OCI-LY1 (cell line): ENCODE measurements at regions not wholly inside any gene's neighbourhood (a gene's known extent, or its start where the extent isn't known, plus 50 kb on each side); places are given as distances from the start of the nearest gene placed in this dataset.

ENCODE experiments used
- H2AFZ ChIP-seq: fragments of 200-600 bp; sonication (generic), shearing (Covaris generic); 2 replicates; pipeline ENCODE4 v1.6.0; 2014; ENCODE audit warnings: antibody characterized with exemption, mild to moderate bottlenecking, low read length
- H3F3A ChIP-seq: fragments of 200-600 bp; sonication (generic), shearing (Covaris generic); 2 replicates; pipeline ENCODE4 v1.6.0; 2014; ENCODE audit warnings: mild to moderate bottlenecking, antibody characterized with exemption, low read length, moderate library complexity; ENCODE audit not compliant: insufficient read depth
- H3K27ac ChIP-seq: fragments of 200-600 bp; sonication (generic); 2 replicates; pipeline ENCODE4 v1.5.1; 2014; ENCODE audit warnings: low read length, mixed run types, mild to moderate bottlenecking, low read depth; ENCODE audit not compliant: poor library complexity, severe bottlenecking
- H3K27me3 ChIP-seq: fragments of 200-600 bp; sonication (generic); 2 replicates; pipeline ENCODE4 v1.6.0; 2014; ENCODE audit warnings: antibody characterized with exemption, mild to moderate bottlenecking, low read length, moderate library complexity; ENCODE audit not compliant: insufficient read depth
- H3K36me3 ChIP-seq: fragments of 200-600 bp; sonication (generic); 2 replicates; pipeline ENCODE4 v1.6.1; 2014; ENCODE audit warnings: mild to moderate bottlenecking, antibody characterized with exemption, low read length, moderate library complexity, mixed read lengths; ENCODE audit not compliant: insufficient read depth
- H3K4me1 ChIP-seq: fragments of 200-600 bp; sonication (generic); 2 replicates; pipeline ENCODE4 v1.5.1; 2014; ENCODE audit warnings: mild to moderate bottlenecking, low read length, moderate library complexity; ENCODE audit not compliant: insufficient read depth, severe bottlenecking
- H3K4me2 ChIP-seq: fragments of 200-600 bp; sonication (generic), shearing (Covaris generic); 2 replicates; pipeline ENCODE4 v1.6.1; 2014; ENCODE audit warnings: low read length
- H3K4me3 ChIP-seq: fragments of 200-600 bp; sonication (generic); 2 replicates; pipeline ENCODE4 v1.5.1; 2014; ENCODE audit warnings: low read length, low read depth, mild to moderate bottlenecking, mixed read lengths; ENCODE audit not compliant: poor library complexity, severe bottlenecking
- H3K79me2 ChIP-seq: fragments of 200-600 bp; shearing (Covaris generic); 2 replicates; pipeline ENCODE4 v1.6.1; 2016; ENCODE audit warnings: mixed run types, low read length, mixed read lengths; ENCODE audit not compliant: insufficient read depth
- H3K9ac ChIP-seq: fragments of 200-600 bp; sonication (generic), shearing (Covaris generic); 2 replicates; pipeline ENCODE4 v1.6.1; 2014; ENCODE audit warnings: mild to moderate bottlenecking, low read length, mixed read lengths
- H3K9me2 ChIP-seq: fragments of 200-600 bp; sonication (generic), shearing (Covaris generic); 2 replicates; pipeline ENCODE4 v1.6.1; 2014; ENCODE audit warnings: low read depth, mild to moderate bottlenecking, low read length, mixed read lengths
- H3K9me3 ChIP-seq: fragments of 200-600 bp; shearing (Covaris generic); 2 replicates; pipeline ENCODE4 v1.6.1; 2014; ENCODE audit warnings: low read length, mixed read lengths
- H4K20me1 ChIP-seq: fragments of 200-600 bp; sonication (generic), shearing (Covaris generic); 2 replicates; pipeline ENCODE4 v1.6.0; 2016; ENCODE audit warnings: mild to moderate bottlenecking, low read length; ENCODE audit not compliant: insufficient read depth
- CTCF ChIP-seq: fragments of 200-600 bp; sonication (generic), shearing (Covaris generic); IDR thresholded peaks from 2 replicates; pipeline ENCODE4 v1.5.1; 2017; ENCODE audit warnings: mild to moderate bottlenecking, antibody characterized with exemption, low read length, moderate library complexity, mixed read lengths
- EZH2 ChIP-seq: fragments of 200-600 bp; sonication (generic), shearing (Covaris generic); IDR thresholded peaks from 2 replicates; pipeline ENCODE4 v1.8.0; 2017; ENCODE audit warnings: borderline replicate concordance, mixed run types, mild to moderate bottlenecking, antibody characterized with exemption, low read length, moderate library complexity, mixed read lengths

DNA sequence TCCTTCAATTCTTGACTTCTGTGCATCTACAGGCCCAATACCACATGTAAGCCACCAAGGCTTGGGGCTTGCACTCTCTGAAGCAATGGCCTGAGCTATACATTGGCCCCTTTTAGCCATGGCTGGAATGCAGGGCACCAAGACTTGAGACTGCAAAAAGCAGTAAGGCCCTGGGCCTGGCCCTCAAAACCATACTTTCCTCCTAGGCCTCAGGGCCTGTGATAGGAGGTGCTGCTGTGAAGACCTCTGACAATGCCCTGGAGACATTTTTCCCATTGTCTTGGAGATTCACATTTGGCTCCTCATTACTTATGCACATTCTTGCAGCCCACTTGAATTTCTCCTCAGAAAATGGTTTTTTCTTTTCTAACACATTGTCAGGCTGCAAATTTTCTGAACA is 68.5 kb upstream of the FSTL5 start:
- no peaks in the 10 kb centered on the region for H3K4me1 ChIP-seq
- no peak overlapping the region for H3K27ac ChIP-seq
- H3F3A ChIP-seq: no peaks in the 10 kb centered on the region
- H3K4me2 ChIP-seq: no peak overlapping the region
- no peaks in the 10 kb centered on the region for H3K27me3 ChIP-seq
- no peaks in the 10 kb centered on the region for H3K9me2 ChIP-seq
- no peak overlapping the region for H3K4me3 ChIP-seq
- H3K79me2 ChIP-seq: no peaks in the 10 kb centered on the region
- H3K36me3 ChIP-seq: no peaks in the 10 kb centered on the region
- TF ChIP-seq EZH2: no peak
- no peak overlapping the region for H2AFZ ChIP-seq
- no peaks in the 10 kb centered on the region for H4K20me1 ChIP-seq
- H3K9me3 ChIP-seq: no peaks in the 10 kb centered on the region
- H3K9ac ChIP-seq: no peak overlapping the region

DNA sequence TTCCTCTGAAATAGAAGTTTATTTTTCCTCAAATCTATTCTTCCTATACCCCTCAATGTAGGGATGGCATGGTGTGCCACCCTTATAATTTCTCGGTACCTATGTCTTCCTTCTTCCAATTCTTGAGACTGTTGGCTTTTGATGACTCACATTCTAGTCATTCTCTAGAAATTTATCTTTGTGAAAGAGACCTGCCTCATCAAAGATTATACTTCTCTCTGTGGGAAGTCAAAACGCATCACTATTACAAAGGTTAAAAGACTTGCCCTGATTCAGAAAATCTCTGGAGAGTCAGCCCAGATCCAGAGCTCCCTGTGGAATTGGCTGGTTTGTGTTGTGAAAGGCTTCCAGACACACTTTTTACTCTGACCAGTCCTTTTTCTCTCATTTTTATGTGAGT is 65.9 kb upstream of the FSTL5 start:
- no peak overlapping the region for H3K4me3 ChIP-seq
- H3K36me3 ChIP-seq: no peaks in the 10 kb centered on the region
- no peaks in the 10 kb centered on the region for H3K4me1 ChIP-seq
- H3K9ac ChIP-seq: no peak overlapping the region
- no peak overlapping the region for H3K27ac ChIP-seq
- H3K27me3 ChIP-seq: no peaks in the 10 kb centered on the region
- H4K20me1 ChIP-seq: no peaks in the 10 kb centered on the region
- H3K9me3 ChIP-seq: no peaks in the 10 kb centered on the region
- no peaks in the 10 kb centered on the region for H3K79me2 ChIP-seq
- no peaks in the 10 kb centered on the region for H3K9me2 ChIP-seq
- TF ChIP-seq CTCF (no peak), EZH2 (no peak)
- H2AFZ ChIP-seq: no peak overlapping the region
- no peak overlapping the region for H3K4me2 ChIP-seq
- H3F3A ChIP-seq: no peaks in the 10 kb centered on the region

DNA sequence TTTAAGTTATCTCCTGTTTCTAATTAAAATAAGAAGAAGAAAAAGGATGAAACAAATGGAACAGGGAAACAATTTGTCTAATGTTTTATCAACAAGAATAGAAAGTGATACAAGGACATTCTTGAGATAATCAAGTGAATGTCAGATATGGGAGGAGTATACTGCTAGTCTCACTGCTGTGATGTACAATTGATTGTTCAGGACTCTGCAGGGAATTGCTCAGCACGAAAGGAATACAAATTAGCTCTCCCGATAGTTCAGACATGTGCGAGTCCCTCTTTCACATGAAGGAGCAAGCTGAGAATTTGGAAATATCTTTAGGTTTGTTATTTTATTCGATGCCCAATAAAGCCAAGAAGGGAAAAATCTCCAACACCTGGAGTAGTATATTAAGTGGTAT is 57.3 kb upstream of the FSTL5 start:
- H4K20me1 ChIP-seq: no peaks in the 10 kb centered on the region
- H3K4me3 ChIP-seq: no peak overlapping the region
- no peak overlapping the region for H3K4me2 ChIP-seq
- H3K9me2 ChIP-seq: no peaks in the 10 kb centered on the region
- no peaks in the 10 kb centered on the region for H3K27me3 ChIP-seq
- H3F3A ChIP-seq: no peaks in the 10 kb centered on the region
- H3K4me1 ChIP-seq: no peaks in the 10 kb centered on the region
- no peak overlapping the region for H3K9ac ChIP-seq
- no peaks in the 10 kb centered on the region for H3K9me3 ChIP-seq
- TF ChIP-seq CTCF: no peak
- TF ChIP-seq EZH2: no peak
- no peak overlapping the region for H2AFZ ChIP-seq
- H3K79me2 ChIP-seq: no peaks in the 10 kb centered on the region
- H3K36me3 ChIP-seq: no peaks in the 10 kb centered on the region
- no peak overlapping the region for H3K27ac ChIP-seq
